OCI-LY1 (cell line): ENCODE measurements at regions not wholly inside any gene's neighbourhood (a gene's known extent, or its start where the extent isn't known, plus 50 kb on each side); places are given as distances from the start of the nearest gene placed in this dataset.

ENCODE experiments used
- H2AFZ ChIP-seq: fragments of 200-600 bp; sonication (generic), shearing (Covaris generic); 2 replicates; pipeline ENCODE4 v1.6.0; 2014; ENCODE audit warnings: antibody characterized with exemption, mild to moderate bottlenecking, low read length
- H3F3A ChIP-seq: fragments of 200-600 bp; sonication (generic), shearing (Covaris generic); 2 replicates; pipeline ENCODE4 v1.6.0; 2014; ENCODE audit warnings: mild to moderate bottlenecking, antibody characterized with exemption, low read length, moderate library complexity; ENCODE audit not compliant: insufficient read depth
- H3K27ac ChIP-seq: fragments of 200-600 bp; sonication (generic); 2 replicates; pipeline ENCODE4 v1.5.1; 2014; ENCODE audit warnings: low read length, mixed run types, mild to moderate bottlenecking, low read depth; ENCODE audit not compliant: poor library complexity, severe bottlenecking
- H3K27me3 ChIP-seq: fragments of 200-600 bp; sonication (generic); 2 replicates; pipeline ENCODE4 v1.6.0; 2014; ENCODE audit warnings: antibody characterized with exemption, mild to moderate bottlenecking, low read length, moderate library complexity; ENCODE audit not compliant: insufficient read depth
- H3K36me3 ChIP-seq: fragments of 200-600 bp; sonication (generic); 2 replicates; pipeline ENCODE4 v1.6.1; 2014; ENCODE audit warnings: mild to moderate bottlenecking, antibody characterized with exemption, low read length, moderate library complexity, mixed read lengths; ENCODE audit not compliant: insufficient read depth
- H3K4me1 ChIP-seq: fragments of 200-600 bp; sonication (generic); 2 replicates; pipeline ENCODE4 v1.5.1; 2014; ENCODE audit warnings: mild to moderate bottlenecking, low read length, moderate library complexity; ENCODE audit not compliant: insufficient read depth, severe bottlenecking
- H3K4me2 ChIP-seq: fragments of 200-600 bp; sonication (generic), shearing (Covaris generic); 2 replicates; pipeline ENCODE4 v1.6.1; 2014; ENCODE audit warnings: low read length
- H3K4me3 ChIP-seq: fragments of 200-600 bp; sonication (generic); 2 replicates; pipeline ENCODE4 v1.5.1; 2014; ENCODE audit warnings: low read length, low read depth, mild to moderate bottlenecking, mixed read lengths; ENCODE audit not compliant: poor library complexity, severe bottlenecking
- H3K79me2 ChIP-seq: fragments of 200-600 bp; shearing (Covaris generic); 2 replicates; pipeline ENCODE4 v1.6.1; 2016; ENCODE audit warnings: mixed run types, low read length, mixed read lengths; ENCODE audit not compliant: insufficient read depth
- H3K9ac ChIP-seq: fragments of 200-600 bp; sonication (generic), shearing (Covaris generic); 2 replicates; pipeline ENCODE4 v1.6.1; 2014; ENCODE audit warnings: mild to moderate bottlenecking, low read length, mixed read lengths
- H3K9me2 ChIP-seq: fragments of 200-600 bp; sonication (generic), shearing (Covaris generic); 2 replicates; pipeline ENCODE4 v1.6.1; 2014; ENCODE audit warnings: low read depth, mild to moderate bottlenecking, low read length, mixed read lengths
- H3K9me3 ChIP-seq: fragments of 200-600 bp; shearing (Covaris generic); 2 replicates; pipeline ENCODE4 v1.6.1; 2014; ENCODE audit warnings: low read length, mixed read lengths
- H4K20me1 ChIP-seq: fragments of 200-600 bp; sonication (generic), shearing (Covaris generic); 2 replicates; pipeline ENCODE4 v1.6.0; 2016; ENCODE audit warnings: mild to moderate bottlenecking, low read length; ENCODE audit not compliant: insufficient read depth
- CTCF ChIP-seq: fragments of 200-600 bp; sonication (generic), shearing (Covaris generic); IDR thresholded peaks from 2 replicates; pipeline ENCODE4 v1.5.1; 2017; ENCODE audit warnings: mild to moderate bottlenecking, antibody characterized with exemption, low read length, moderate library complexity, mixed read lengths
- EZH2 ChIP-seq: fragments of 200-600 bp; sonication (generic), shearing (Covaris generic); IDR thresholded peaks from 2 replicates; pipeline ENCODE4 v1.8.0; 2017; ENCODE audit warnings: borderline replicate concordance, mixed run types, mild to moderate bottlenecking, antibody characterized with exemption, low read length, moderate library complexity, mixed read lengths

- Histone ChIP-seq H3K36me3 (no peaks in the 10 kb centered on the region), H3K27me3 (no peaks in the 10 kb centered on the region), H3K4me3 (no peak overlapping the region), H3K27ac (no peak overlapping the region), H3K79me2 (no peaks in the 10 kb centered on the region), H2AFZ (no peak overlapping the region), H3K9me3 (no peaks in the 10 kb centered on the region), H4K20me1 (no peaks in the 10 kb centered on the region), H3F3A (no peaks in the 10 kb centered on the region), H3K4me2 (no peak overlapping the region), H3K9ac (no peak overlapping the region), H3K4me1 (no peaks in the 10 kb centered on the region), H3K9me2 (no peaks in the 10 kb centered on the region; the same call in 1 of the 2 replicates)
- TF ChIP-seq EZH2 (no peak), CTCF (no peak)
Measured at GRCh38 chr11:33613404-33613803, 87.2 kb downstream of the C11orf91 start.

DNA sequence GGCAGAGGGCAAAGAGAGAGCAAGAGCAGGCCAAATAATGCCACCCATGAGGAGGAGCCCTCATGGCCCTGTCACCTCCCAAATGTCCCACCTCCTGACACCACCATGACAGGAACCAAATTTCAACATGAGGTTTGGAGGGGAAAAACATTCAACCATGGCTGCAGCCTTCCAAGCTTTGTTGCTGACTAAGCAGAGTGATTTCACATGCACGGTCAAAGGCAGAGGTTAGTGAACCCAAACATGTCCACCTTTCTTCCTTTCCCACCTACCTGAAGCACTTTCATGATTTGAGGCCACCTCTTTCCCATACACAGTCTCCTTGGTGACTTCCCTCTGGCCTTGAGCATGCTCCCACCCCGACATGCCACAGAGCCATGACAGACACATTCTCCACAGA is 89.7 kb downstream of the C11orf91 start:
- no peaks in the 10 kb centered on the region for H3K79me2 ChIP-seq
- H3K27ac ChIP-seq, result no peak overlapping the region
- H3K9ac ChIP-seq, result no peak overlapping the region
- H2AFZ ChIP-seq, result no peak overlapping the region
- no peaks in the 10 kb centered on the region; the same call in 1 of the 2 replicates for H3K9me2 ChIP-seq
- H3K36me3 ChIP-seq, result no peaks in the 10 kb centered on the region
- TF ChIP-seq EZH2, result no peak
- TF ChIP-seq CTCF, result no peak
- no peaks in the 10 kb centered on the region for H3F3A ChIP-seq
- H3K4me1 ChIP-seq, result no peaks in the 10 kb centered on the region
- no peaks in the 10 kb centered on the region for H3K27me3 ChIP-seq
- no peak overlapping the region for H3K4me2 ChIP-seq
- no peaks in the 10 kb centered on the region for H4K20me1 ChIP-seq
- no peak overlapping the region for H3K4me3 ChIP-seq
- H3K9me3 ChIP-seq, result no peaks in the 10 kb centered on the region

- Histone ChIP-seq H3K36me3 (no peaks in the 10 kb centered on the region), H3K79me2 (no peaks in the 10 kb centered on the region), H4K20me1 (no peaks in the 10 kb centered on the region), H3K27ac (no peak overlapping the region), H3K9me2 (no peaks in the 10 kb centered on the region), H3K4me2 (no peak overlapping the region), H3K9ac (no peak overlapping the region), H2AFZ (no peak overlapping the region), H3K27me3 (no peaks in the 10 kb centered on the region), H3K9me3 (no peaks in the 10 kb centered on the region), H3K4me3 (no peak overlapping the region), H3F3A (no peaks in the 10 kb centered on the region), H3K4me1 (no peaks in the 10 kb centered on the region)
- TF ChIP-seq CTCF (no peak), EZH2 (no peak)
Measured at GRCh38 chr11:33608386-33608785, 92.2 kb downstream of the C11orf91 start.
